ENCODE measurements at regions not wholly inside any gene's neighbourhood (a gene's known extent, or its start where the extent isn't known, plus 50 kb on each side); places are given as distances from the start of the nearest gene placed in this dataset.

- WGBS, 2 donors = 75 to 88% methylated on average over 3 of the region's 3 CpGs
- Histone ChIP-seq H3K4me3 (no peak overlapping the region), H3K36me3 (no peaks in the 10 kb centered on the region), H3K27me3 (no peaks in the 10 kb centered on the region), H3K9me3 (no peaks in the 10 kb centered on the region), H3K4me1 (no peaks in the 10 kb centered on the region), H3K27ac (no peak overlapping the region)
- DNase-seq (ENCODE audit: low spot score in 2 of 2) = no peak
- TF ChIP-seq EP300 (IDR thresholded peaks at IDR 0.05) = no peak
- TF ChIP-seq POLR2A (IDR thresholded peaks at IDR 0.05) = no peak
- TF ChIP-seq, protein P1, sequence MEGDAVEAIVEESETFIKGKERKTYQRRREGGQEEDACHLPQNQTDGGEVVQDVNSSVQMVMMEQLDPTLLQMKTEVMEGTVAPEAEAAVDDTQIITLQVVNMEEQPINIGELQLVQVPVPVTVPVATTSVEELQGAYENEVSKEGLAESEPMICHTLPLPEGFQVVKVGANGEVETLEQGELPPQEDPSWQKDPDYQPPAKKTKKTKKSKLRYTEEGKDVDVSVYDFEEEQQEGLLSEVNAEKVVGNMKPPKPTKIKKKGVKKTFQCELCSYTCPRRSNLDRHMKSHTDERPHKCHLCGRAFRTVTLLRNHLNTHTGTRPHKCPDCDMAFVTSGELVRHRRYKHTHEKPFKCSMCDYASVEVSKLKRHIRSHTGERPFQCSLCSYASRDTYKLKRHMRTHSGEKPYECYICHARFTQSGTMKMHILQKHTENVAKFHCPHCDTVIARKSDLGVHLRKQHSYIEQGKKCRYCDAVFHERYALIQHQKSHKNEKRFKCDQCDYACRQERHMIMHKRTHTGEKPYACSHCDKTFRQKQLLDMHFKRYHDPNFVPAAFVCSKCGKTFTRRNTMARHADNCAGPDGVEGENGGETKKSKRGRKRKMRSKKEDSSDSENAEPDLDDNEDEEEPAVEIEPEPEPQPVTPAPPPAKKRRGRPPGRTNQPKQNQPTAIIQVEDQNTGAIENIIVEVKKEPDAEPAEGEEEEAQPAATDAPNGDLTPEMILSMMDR (IDR thresholded peaks at IDR 0.05) = no peak
Measured at GRCh38 chr1:168819668-168820067, 90.7 kb upstream of the DPT start.

DNA sequence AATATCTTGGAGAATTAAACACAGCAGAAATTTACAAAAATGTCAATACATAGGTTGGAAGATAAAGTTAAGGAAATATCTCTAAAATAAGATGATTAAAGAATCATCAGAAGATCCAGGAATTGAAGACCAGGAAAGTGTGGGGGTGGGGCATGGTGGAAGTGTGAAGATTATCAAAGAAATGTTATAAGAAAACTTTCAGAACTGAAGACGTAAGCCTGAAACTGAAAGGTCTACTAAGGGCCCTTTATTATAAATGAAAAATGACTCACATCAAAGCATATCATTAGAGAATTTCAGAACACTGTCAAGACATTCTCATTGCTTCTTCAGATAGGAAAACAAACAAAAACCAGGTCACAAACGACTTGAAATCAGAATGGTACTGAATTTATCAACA, 92.4 kb upstream of the DPT start:
- WGBS, 2 donors = 56 to 59% methylated on average over 2 of the region's 2 CpGs
- no peak overlapping the region for H3K4me3 ChIP-seq
- no peaks in the 10 kb centered on the region for H3K4me1 ChIP-seq
- H3K27ac ChIP-seq = no peak overlapping the region
- no peaks in the 10 kb centered on the region for H3K27me3 ChIP-seq
- no peak for DNase-seq (ENCODE audit: low spot score in 2 of 2)
- no peak for TF ChIP-seq POLR2A (IDR thresholded peaks at IDR 0.05)
- TF ChIP-seq, protein P1 (IDR thresholded peaks at IDR 0.05) = no peak
- no peak for TF ChIP-seq EP300 (IDR thresholded peaks at IDR 0.05)
- H3K36me3 ChIP-seq = no peaks in the 10 kb centered on the region
- no peaks in the 10 kb centered on the region for H3K9me3 ChIP-seq

GRCh38 chr1:168822911-168823310, 93.9 kb upstream of the DPT start:
- no peak for DNase-seq (ENCODE audit: low spot score in 2 of 2)
- no peaks in the 10 kb centered on the region for H3K9me3 ChIP-seq
- WGBS, 2 donors = 65 to 73% methylated on average over 2 of the region's 2 CpGs
- TF ChIP-seq POLR2A (IDR thresholded peaks at IDR 0.05) = no peak
- TF ChIP-seq, protein P1 (IDR thresholded peaks at IDR 0.05) = no peak
- TF ChIP-seq EP300 (IDR thresholded peaks at IDR 0.05) = no peak
- H3K4me1 ChIP-seq = no peaks in the 10 kb centered on the region
- H3K27me3 ChIP-seq = no peaks in the 10 kb centered on the region
- H3K27ac ChIP-seq = no peak overlapping the region
- H3K36me3 ChIP-seq = no peaks in the 10 kb centered on the region
- H3K4me3 ChIP-seq = no peak overlapping the region

DNA sequence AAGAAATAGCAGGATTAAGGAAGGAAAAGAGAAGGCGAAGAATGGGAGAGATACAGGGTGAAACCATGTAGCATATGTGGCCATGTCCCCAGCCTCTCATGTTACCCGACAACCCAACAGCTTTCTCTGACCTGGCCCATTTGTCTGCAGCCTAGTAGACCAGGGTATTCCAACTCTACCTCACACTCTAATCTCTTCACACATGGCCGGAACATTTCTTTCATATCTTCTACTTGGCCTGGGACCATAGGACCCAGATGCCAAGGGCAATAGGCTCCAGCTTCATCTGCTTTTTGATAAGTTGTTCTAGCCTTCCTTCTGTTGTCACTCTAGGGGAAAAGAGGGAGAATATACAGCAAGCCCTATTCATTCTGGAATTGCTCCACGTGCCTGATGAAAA, 95.0 kb upstream of the DPT start:
- H3K27me3 ChIP-seq = no peaks in the 10 kb centered on the region
- TF ChIP-seq, protein P1 (IDR thresholded peaks at IDR 0.05) = no peak
- TF ChIP-seq EP300 (IDR thresholded peaks at IDR 0.05) = no peak
- TF ChIP-seq POLR2A (IDR thresholded peaks at IDR 0.05) = no peak
- 85 to 86% methylated on average over 4 of the region's 4 CpGs for WGBS, 2 donors
- H3K36me3 ChIP-seq = no peaks in the 10 kb centered on the region
- H3K4me1 ChIP-seq = no peaks in the 10 kb centered on the region
- no peak overlapping the region for H3K27ac ChIP-seq
- DNase-seq (ENCODE audit: low spot score in 2 of 2) = no peak
- H3K9me3 ChIP-seq = no peaks in the 10 kb centered on the region
- H3K4me3 ChIP-seq = no peak overlapping the region

- H3K9me3 ChIP-seq = no peaks in the 10 kb centered on the region
- no peaks in the 10 kb centered on the region for H3K4me1 ChIP-seq
- DNase-seq (ENCODE audit: low spot score in 2 of 2) = no peak
- no peak overlapping the region for H3K4me3 ChIP-seq
- TF ChIP-seq, protein P1 (IDR thresholded peaks at IDR 0.05) = no peak
- TF ChIP-seq POLR2A (IDR thresholded peaks at IDR 0.05) (no peak), EP300 (IDR thresholded peaks at IDR 0.05) (no peak)
- H3K36me3 ChIP-seq = no peaks in the 10 kb centered on the region
- WGBS, 2 donors = 73 to 81% methylated on average over 2 of the region's 2 CpGs
- no peak overlapping the region for H3K27ac ChIP-seq
- no peaks in the 10 kb centered on the region for H3K27me3 ChIP-seq
Measured at GRCh38 chr1:168824418-168825065, 95.5 kb upstream of the DPT start.

Data from tibial nerve (tissue), 4 donors.